A673 (cell line): ENCODE measurements at regions not wholly inside any gene's neighbourhood (a gene's known extent, or its start where the extent isn't known, plus 50 kb on each side); places are given as distances from the start of the nearest gene placed in this dataset.

Experiments
- EZH2 ChIP-seq: fragments of 200-600 bp; sonication (generic); IDR thresholded peaks from 2 replicates; pipeline ENCODE4 v1.6.1; 2017; ENCODE audit warnings: borderline replicate concordance, low read depth, mild to moderate bottlenecking, mixed read lengths, antibody characterized with exemption, low read length; ENCODE audit not compliant: poor library complexity, severe bottlenecking
- TF ChIP-seq, protein P1 (sequence below): fragments of 300-800, 200-600 bp; sonication (generic); conservative IDR thresholded peaks from 2 replicates; pipeline ENCODE4 v1.5.1; 2017; ENCODE audit warnings: low read depth, mild to moderate bottlenecking, antibody characterized with exemption, low read length, moderate library complexity, mixed read lengths

DNA sequence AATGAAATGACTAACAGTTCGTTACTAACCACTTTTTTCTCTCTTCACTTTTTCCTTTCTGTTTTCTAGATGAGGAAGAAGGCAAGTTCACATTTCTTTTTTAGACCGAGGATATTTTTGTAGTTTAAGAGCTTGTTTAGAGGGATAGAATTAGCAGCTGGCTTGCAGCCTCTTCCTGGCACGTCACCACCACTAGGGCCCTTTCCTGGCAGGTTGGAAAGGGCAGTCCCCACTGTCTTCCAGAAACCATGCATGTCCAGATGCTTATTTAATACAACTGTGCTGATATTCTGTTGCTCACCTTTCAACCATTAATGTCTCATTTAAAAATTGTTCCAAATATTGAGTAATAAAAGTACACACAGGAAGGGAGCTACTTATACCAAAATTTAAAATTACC lies 209.5 kb upstream of the PACRGL start:
- TF ChIP-seq, protein P1, sequence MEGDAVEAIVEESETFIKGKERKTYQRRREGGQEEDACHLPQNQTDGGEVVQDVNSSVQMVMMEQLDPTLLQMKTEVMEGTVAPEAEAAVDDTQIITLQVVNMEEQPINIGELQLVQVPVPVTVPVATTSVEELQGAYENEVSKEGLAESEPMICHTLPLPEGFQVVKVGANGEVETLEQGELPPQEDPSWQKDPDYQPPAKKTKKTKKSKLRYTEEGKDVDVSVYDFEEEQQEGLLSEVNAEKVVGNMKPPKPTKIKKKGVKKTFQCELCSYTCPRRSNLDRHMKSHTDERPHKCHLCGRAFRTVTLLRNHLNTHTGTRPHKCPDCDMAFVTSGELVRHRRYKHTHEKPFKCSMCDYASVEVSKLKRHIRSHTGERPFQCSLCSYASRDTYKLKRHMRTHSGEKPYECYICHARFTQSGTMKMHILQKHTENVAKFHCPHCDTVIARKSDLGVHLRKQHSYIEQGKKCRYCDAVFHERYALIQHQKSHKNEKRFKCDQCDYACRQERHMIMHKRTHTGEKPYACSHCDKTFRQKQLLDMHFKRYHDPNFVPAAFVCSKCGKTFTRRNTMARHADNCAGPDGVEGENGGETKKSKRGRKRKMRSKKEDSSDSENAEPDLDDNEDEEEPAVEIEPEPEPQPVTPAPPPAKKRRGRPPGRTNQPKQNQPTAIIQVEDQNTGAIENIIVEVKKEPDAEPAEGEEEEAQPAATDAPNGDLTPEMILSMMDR, result no peak
- TF ChIP-seq EZH2, result no peak
